ENCODE measurements at regions not wholly inside any gene's neighbourhood (a gene's known extent, or its start where the extent isn't known, plus 50 kb on each side); places are given as distances from the start of the nearest gene placed in this dataset.

DNA sequence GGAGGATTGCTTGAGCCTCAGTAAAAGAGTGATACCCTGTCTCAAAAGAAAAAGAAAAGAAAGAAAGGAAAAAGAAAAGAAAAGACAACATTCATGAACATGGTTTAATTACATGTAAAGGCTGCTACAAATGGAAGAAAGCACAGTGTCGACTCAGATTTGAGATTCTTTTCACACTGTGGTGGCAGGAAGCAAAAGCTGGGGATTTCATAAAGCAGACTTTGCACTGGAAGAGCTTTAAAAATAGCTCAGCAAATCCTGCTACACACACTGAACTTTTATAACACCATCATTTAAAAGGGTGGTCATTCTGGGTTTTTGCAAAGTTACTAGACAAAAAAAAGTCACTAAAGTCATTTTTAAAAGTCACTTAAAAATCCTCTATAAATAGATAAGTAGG lies 140.8 kb downstream of the CEMIP2 start:
- no peaks in the 10 kb centered on the region for H3K27me3 ChIP-seq (replicated peaks in 1 of 7)
- H3K4me1 ChIP-seq = peaks cover 0 to 17% (median 2%) of the 10 kb centered on the region in 6 donors
- no peaks in the 10 kb centered on the region for H3K9me3 ChIP-seq
- H3K4me3 ChIP-seq = no peak overlapping the region
- intact Hi-C loops (cut with DNase I; ENCODE audit: low total_unique reads) = no loop called here
- H3K36me3 ChIP-seq = no peaks in the 10 kb centered on the region
- TF ChIP-seq POLR2A (IDR thresholded peaks at IDR 0.05) (no peak), POLR2AphosphoS5 (IDR thresholded peaks at IDR 0.05) (no peak)
- TF ChIP-seq, protein P1, sequence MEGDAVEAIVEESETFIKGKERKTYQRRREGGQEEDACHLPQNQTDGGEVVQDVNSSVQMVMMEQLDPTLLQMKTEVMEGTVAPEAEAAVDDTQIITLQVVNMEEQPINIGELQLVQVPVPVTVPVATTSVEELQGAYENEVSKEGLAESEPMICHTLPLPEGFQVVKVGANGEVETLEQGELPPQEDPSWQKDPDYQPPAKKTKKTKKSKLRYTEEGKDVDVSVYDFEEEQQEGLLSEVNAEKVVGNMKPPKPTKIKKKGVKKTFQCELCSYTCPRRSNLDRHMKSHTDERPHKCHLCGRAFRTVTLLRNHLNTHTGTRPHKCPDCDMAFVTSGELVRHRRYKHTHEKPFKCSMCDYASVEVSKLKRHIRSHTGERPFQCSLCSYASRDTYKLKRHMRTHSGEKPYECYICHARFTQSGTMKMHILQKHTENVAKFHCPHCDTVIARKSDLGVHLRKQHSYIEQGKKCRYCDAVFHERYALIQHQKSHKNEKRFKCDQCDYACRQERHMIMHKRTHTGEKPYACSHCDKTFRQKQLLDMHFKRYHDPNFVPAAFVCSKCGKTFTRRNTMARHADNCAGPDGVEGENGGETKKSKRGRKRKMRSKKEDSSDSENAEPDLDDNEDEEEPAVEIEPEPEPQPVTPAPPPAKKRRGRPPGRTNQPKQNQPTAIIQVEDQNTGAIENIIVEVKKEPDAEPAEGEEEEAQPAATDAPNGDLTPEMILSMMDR (IDR thresholded peaks at IDR 0.05 in 8 of 11, conservative IDR thresholded peaks at IDR 0.05 in 3 of 11) = no peak
- WGBS, 5 donors = 53 to 79% (median 72%) methylated on average over 1 of the region's 1 CpG
- no peak overlapping the region for H3K27ac ChIP-seq
- no peak for DNase-seq

DNA sequence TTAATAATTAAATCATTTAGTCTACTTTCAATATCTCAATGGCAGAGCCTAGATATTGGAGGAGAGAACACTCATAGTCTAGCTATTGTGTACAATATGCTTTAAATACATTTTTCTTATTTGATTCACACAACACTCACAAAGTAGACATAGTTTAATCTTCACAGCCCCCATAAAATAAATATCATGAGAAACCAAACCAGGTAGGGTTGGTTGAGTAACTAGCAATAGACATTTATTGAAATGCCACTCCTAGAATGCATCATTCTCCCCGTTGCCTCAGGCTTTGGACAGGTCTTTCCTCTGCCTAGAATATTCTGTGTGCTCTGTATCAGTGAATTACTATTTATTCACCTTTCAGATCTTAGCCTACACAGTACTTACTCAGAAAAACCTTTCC lies 141.9 kb downstream of the CEMIP2 start:
- DNase-seq = no peak
- Histone ChIP-seq H3K36me3 (no peaks in the 10 kb centered on the region), H3K9me3 (no peaks in the 10 kb centered on the region), H3K27me3 (replicated peaks in 1 of 7) (no peaks in the 10 kb centered on the region), H3K4me1 (peaks cover 0 to 17% (median 2%) of the 10 kb centered on the region in 6 donors), H3K4me3 (no peak overlapping the region), H3K27ac (no peak overlapping the region)
- intact Hi-C loops (cut with DNase I; ENCODE audit: low total_unique reads) = no loop called here
- WGBS, 5 donors = 83 to 98% (median 93%) methylated on average over 1 of the region's 1 CpG
- TF ChIP-seq POLR2A (IDR thresholded peaks at IDR 0.05) (no peak), POLR2AphosphoS5 (IDR thresholded peaks at IDR 0.05) (no peak)
- TF ChIP-seq, protein P1 (IDR thresholded peaks at IDR 0.05 in 8 of 11, conservative IDR thresholded peaks at IDR 0.05 in 3 of 11) = no peak

DNA sequence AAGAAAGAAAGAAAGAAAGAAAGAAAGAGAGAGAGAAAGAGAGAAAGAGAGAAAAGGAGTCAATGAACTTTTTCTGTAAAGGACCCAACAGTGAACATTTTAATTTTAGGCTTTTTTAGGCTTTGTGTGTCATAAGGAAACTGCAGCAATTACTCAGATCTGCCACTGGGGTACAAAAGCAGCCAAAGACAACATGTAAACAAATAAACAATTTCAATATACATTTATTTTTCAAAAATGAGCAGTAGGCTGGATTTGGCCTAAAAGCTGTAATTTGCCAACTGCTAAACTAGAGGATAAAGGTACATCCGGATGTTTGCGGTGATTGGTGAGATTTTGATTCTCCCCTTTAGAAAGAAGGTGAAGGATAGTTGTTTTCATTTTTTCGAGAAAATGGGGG lies 143.6 kb downstream of the CEMIP2 start:
- Histone ChIP-seq H3K27me3 (replicated peaks in 1 of 7) (no peaks in the 10 kb centered on the region), H3K27ac (no peak overlapping the region), H3K9me3 (no peaks in the 10 kb centered on the region), H3K4me1 (peaks cover 0 to 2% (median 0%) of the 10 kb centered on the region in 6 donors), H3K36me3 (no peaks in the 10 kb centered on the region), H3K4me3 (no peak overlapping the region)
- no peak for DNase-seq
- intact Hi-C loops (cut with DNase I; ENCODE audit: low total_unique reads) = no loop called here
- TF ChIP-seq, protein P1 (IDR thresholded peaks at IDR 0.05 in 8 of 11, conservative IDR thresholded peaks at IDR 0.05 in 3 of 11) = peak in 1 of 11 experiments; percentile 11
- TF ChIP-seq POLR2AphosphoS5 (IDR thresholded peaks at IDR 0.05) = no peak
- TF ChIP-seq POLR2A (IDR thresholded peaks at IDR 0.05) = no peak
- WGBS, 5 donors = 90 to 95% (median 91%) methylated on average over 3 of the region's 3 CpGs

DNA sequence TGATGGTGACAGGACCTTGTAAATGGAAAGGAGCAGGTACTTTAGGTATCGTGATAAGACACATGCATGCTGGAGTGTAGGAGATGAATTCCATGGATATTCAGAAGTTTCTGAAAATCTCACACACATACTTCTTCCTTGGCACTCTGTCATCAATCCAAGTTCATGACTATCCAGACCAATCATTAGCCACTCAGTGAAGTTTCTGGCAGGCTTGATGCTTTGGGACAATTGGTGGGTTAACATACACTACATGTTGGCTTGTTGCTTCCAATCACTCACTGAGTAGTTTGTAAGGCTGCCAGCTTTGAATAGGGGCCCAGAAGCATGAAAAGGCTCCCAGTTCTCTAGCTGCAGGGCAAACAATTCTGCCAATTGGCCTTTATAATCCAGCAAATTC lies 147.6 kb downstream of the CEMIP2 start:
- H3K4me3 ChIP-seq = no peak overlapping the region
- WGBS, 5 donors = 73 to 97% (median 90%) methylated on average over 1 of the region's 1 CpG
- intact Hi-C loops (cut with DNase I; ENCODE audit: low total_unique reads) = no loop called here
- no peaks in the 10 kb centered on the region for H3K27me3 ChIP-seq (replicated peaks in 1 of 7)
- H3K9me3 ChIP-seq = peaks cover 0 to 11% (median 0%) of the 10 kb centered on the region in 8 donors
- H3K4me1 ChIP-seq = no peaks in the 10 kb centered on the region
- H3K36me3 ChIP-seq = no peaks in the 10 kb centered on the region
- no peak overlapping the region for H3K27ac ChIP-seq
- TF ChIP-seq, protein P1 (IDR thresholded peaks at IDR 0.05 in 8 of 11, conservative IDR thresholded peaks at IDR 0.05 in 3 of 11) = no peak
- TF ChIP-seq POLR2AphosphoS5 (IDR thresholded peaks at IDR 0.05) = no peak
- no peak for TF ChIP-seq POLR2A (IDR thresholded peaks at IDR 0.05)
- no peak for DNase-seq
